GM19467 (cell line): ENCODE measurements at regions not wholly inside any gene's neighbourhood (a gene's known extent, or its start where the extent isn't known, plus 50 kb on each side); places are given as distances from the start of the nearest gene placed in this dataset.

ENCODE experiments used
- ATAC-seq: cut with Tn5 transposase; IDR thresholded peaks from one replicate; pipeline ENCODE4 v1.9.1; 2021; ENCODE audit warnings: mild to moderate bottlenecking, moderate library complexity; ENCODE audit not compliant: unreplicated experiment

- ATAC-seq: no peak
These were observed 209.9 kb upstream of the TBX20 start for GRCh38 chr7:35463751-35464150.

- no peak for ATAC-seq
These were observed 209.3 kb upstream of the TBX20 start for GRCh38 chr7:35463176-35463700.

GRCh38 chr7:35454575-35455385 is 200.9 kb upstream of the TBX20 start:
- ATAC-seq: no peak

GRCh38 chr7:35450456-35451214 is 196.7 kb upstream of the TBX20 start:
- no peak for ATAC-seq

- ATAC-seq: no peak
These were observed 194.6 kb upstream of the TBX20 start for GRCh38 chr7:35448486-35448885.

- no peak for ATAC-seq
These were observed 192.2 kb upstream of the TBX20 start for GRCh38 chr7:35446091-35446490.

GRCh38 chr7:35437619-35438275 is 183.8 kb upstream of the TBX20 start:
- ATAC-seq: no peak

- no peak for ATAC-seq
These were observed 182.6 kb upstream of the TBX20 start for GRCh38 chr7:35436452-35436851.

GRCh38 chr7:35430547-35431153 is 176.8 kb upstream of the TBX20 start:
- no peak for ATAC-seq

- ATAC-seq: peak; percentile 78
These were observed 171.1 kb upstream of the TBX20 start for GRCh38 chr7:35424869-35425495.

- no peak for ATAC-seq
These were observed 170.5 kb upstream of the TBX20 start for GRCh38 chr7:35424440-35424839.

- ATAC-seq: no peak
These were observed 168.8 kb upstream of the TBX20 start for GRCh38 chr7:35422715-35423114.

- ATAC-seq: no peak
These were observed 166.8 kb upstream of the TBX20 start for GRCh38 chr7:35420656-35421055.

GRCh38 chr7:35419391-35419755 is 165.5 kb upstream of the TBX20 start:
- no peak for ATAC-seq

GRCh38 chr7:35418716-35419390 is 165.0 kb upstream of the TBX20 start:
- ATAC-seq: no peak

- ATAC-seq: no peak
These were observed 162.7 kb upstream of the TBX20 start for GRCh38 chr7:35416568-35416967.

- ATAC-seq: no peak
These were observed 161.5 kb upstream of the TBX20 start for GRCh38 chr7:35415411-35415822.

GRCh38 chr7:35411331-35411730 is 157.4 kb upstream of the TBX20 start:
- no peak for ATAC-seq

- ATAC-seq: no peak
These were observed 151.6 kb upstream of the TBX20 start for GRCh38 chr7:35405461-35405860.

- ATAC-seq: no peak
These were observed 147.4 kb upstream of the TBX20 start for GRCh38 chr7:35401217-35401879.
